GM23248 (cell line): ENCODE measurements at regions not wholly inside any gene's neighbourhood (a gene's known extent, or its start where the extent isn't known, plus 50 kb on each side); places are given as distances from the start of the nearest gene placed in this dataset.
"Not testable (repeated sequence)": the region's sequence is repeated elsewhere in the genome, so short reads cannot be mapped to it uniquely, and the experiment has no call there.

Experiments
- EZH2 ChIP-seq: fragments of 200-600 bp; sonication (generic); IDR thresholded peaks from 2 replicates; pipeline ENCODE4 v1.6.1; 2018; ENCODE audit warnings: antibody characterized with exemption, mild to moderate bottlenecking; ENCODE audit not compliant: insufficient read depth, poor library complexity, severe bottlenecking
- EZH2phosphoT487 ChIP-seq: fragments of 200-600 bp; sonication (generic); IDR thresholded peaks from 2 replicates; pipeline ENCODE4 v1.6.1; 2018; ENCODE audit warnings: antibody characterized with exemption, moderate library complexity, mild to moderate bottlenecking, low read depth; ENCODE audit not compliant: insufficient read depth

DNA sequence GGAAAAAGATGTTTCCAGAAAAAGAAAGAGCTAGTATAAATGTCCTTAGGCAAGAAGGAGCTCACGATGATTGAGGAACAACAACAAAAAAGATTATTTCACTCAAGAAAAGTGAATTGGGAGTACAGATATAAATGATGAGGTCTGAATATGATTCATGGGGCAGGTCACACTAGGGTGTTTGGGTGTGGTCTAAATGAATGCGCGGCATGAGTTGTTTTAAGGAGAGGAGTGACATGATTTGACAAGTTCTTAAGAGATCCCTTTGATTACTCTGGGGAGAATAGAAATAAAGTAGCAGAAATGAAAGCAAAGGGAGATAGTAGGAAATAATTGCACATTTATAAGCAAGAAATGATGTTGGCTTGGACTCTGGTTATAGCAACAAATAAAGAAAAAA is 59.3 kb downstream of the NUTM2D start:
- not testable (repeated sequence) for TF ChIP-seq EZH2, EZH2phosphoT487
